HUES6 (cell line): ENCODE measurements at regions not wholly inside any gene's neighbourhood (a gene's known extent, or its start where the extent isn't known, plus 50 kb on each side); places are given as distances from the start of the nearest gene placed in this dataset.

Source experiments
- H3K27ac ChIP-seq: 2 replicates; pipeline ENCODE4 v1.7.0; 2013; ENCODE audit warnings: low read depth, mild to moderate bottlenecking, low read length, inconsistent platforms
- H3K27me3 ChIP-seq: 2 replicates; pipeline ENCODE4 v1.6.1; 2013; ENCODE audit warnings: low read length; ENCODE audit not compliant: control insufficient read depth, insufficient read depth
- H3K36me3 ChIP-seq: 2 replicates; pipeline ENCODE4 v1.6.1; 2013; ENCODE audit warnings: low read length; ENCODE audit not compliant: control insufficient read depth, insufficient read depth
- H3K4me1 ChIP-seq: 2 replicates; pipeline ENCODE4 v1.6.1; 2013; ENCODE audit warnings: low read length; ENCODE audit not compliant: control insufficient read depth, insufficient read depth
- H3K4me3 ChIP-seq: 2 replicates; pipeline ENCODE4 v1.5.1; 2013; ENCODE audit warnings: low read depth, low read length
- H3K9ac ChIP-seq: one replicate; pipeline ENCODE4 v1.6.1; 2013; ENCODE audit warnings: mild to moderate bottlenecking, low read length
- H3K9me3 ChIP-seq: 2 replicates; pipeline ENCODE4 v1.6.1; 2013; ENCODE audit warnings: low read depth, low read length; ENCODE audit not compliant: control insufficient read depth, insufficient read depth

- Histone ChIP-seq H3K9me3 (peaks cover 7% of the 10 kb centered on the region), H3K27ac (no peak overlapping the region), H3K27me3 (no peaks in the 10 kb centered on the region), H3K36me3 (no peaks in the 10 kb centered on the region), H3K4me3 (no peak overlapping the region), H3K9ac (no peak overlapping the region), H3K4me1 (peaks cover 38% of the 10 kb centered on the region)
These were observed 70.6 kb downstream of the MRPL14 start for GRCh38 chr6:44056392-44057237.

- Histone ChIP-seq H3K9ac (no peak overlapping the region), H3K36me3 (no peaks in the 10 kb centered on the region), H3K27me3 (no peaks in the 10 kb centered on the region), H3K9me3 (peaks cover 7% of the 10 kb centered on the region), H3K4me3 (no peak overlapping the region), H3K27ac (no peak overlapping the region), H3K4me1 (peaks cover 46% of the 10 kb centered on the region)
These were observed 72.3 kb downstream of the MRPL14 start for GRCh38 chr6:44054721-44055559.

GRCh38 chr6:44053760-44054556, 73.3 kb downstream of the MRPL14 start:
- no peaks in the 10 kb centered on the region for H3K36me3 ChIP-seq
- no peak overlapping the region for H3K4me3 ChIP-seq
- no peaks in the 10 kb centered on the region for H3K9me3 ChIP-seq
- no peak overlapping the region for H3K9ac ChIP-seq
- H3K27ac ChIP-seq: no peak overlapping the region
- no peaks in the 10 kb centered on the region for H3K27me3 ChIP-seq
- H3K4me1 ChIP-seq: peaks cover 43% of the 10 kb centered on the region

GRCh38 chr6:44053106-44053756, 74.0 kb downstream of the MRPL14 start:
- Histone ChIP-seq H3K4me1 (peaks cover 37% of the 10 kb centered on the region), H3K9ac (no peak overlapping the region), H3K9me3 (no peaks in the 10 kb centered on the region), H3K36me3 (no peaks in the 10 kb centered on the region), H3K27me3 (no peaks in the 10 kb centered on the region), H3K27ac (no peak overlapping the region), H3K4me3 (no peak overlapping the region)

- H3K27ac ChIP-seq: no peak overlapping the region
- H3K9ac ChIP-seq: no peak overlapping the region
- no peaks in the 10 kb centered on the region for H3K36me3 ChIP-seq
- H3K4me3 ChIP-seq: no peak overlapping the region
- peaks cover 36% of the 10 kb centered on the region for H3K4me1 ChIP-seq
- H3K9me3 ChIP-seq: no peaks in the 10 kb centered on the region
- no peaks in the 10 kb centered on the region for H3K27me3 ChIP-seq
These were observed 74.7 kb downstream of the MRPL14 start for GRCh38 chr6:44052419-44053023.

GRCh38 chr6:44051515-44051914, 75.7 kb downstream of the MRPL14 start:
- Histone ChIP-seq H3K4me3 (no peak overlapping the region), H3K36me3 (no peaks in the 10 kb centered on the region), H3K9me3 (no peaks in the 10 kb centered on the region), H3K27me3 (no peaks in the 10 kb centered on the region), H3K9ac (no peak overlapping the region), H3K4me1 (peaks cover 36% of the 10 kb centered on the region), H3K27ac (no peak overlapping the region)

- no peaks in the 10 kb centered on the region for H3K36me3 ChIP-seq
- peaks cover 36% of the 10 kb centered on the region for H3K4me1 ChIP-seq
- H3K9ac ChIP-seq: no peak overlapping the region
- H3K27ac ChIP-seq: no peak overlapping the region
- no peak overlapping the region for H3K4me3 ChIP-seq
- H3K9me3 ChIP-seq: no peaks in the 10 kb centered on the region
- no peaks in the 10 kb centered on the region for H3K27me3 ChIP-seq
These were observed 76.3 kb downstream of the MRPL14 start for GRCh38 chr6:44050872-44051505.

- Histone ChIP-seq H3K36me3 (no peaks in the 10 kb centered on the region), H3K4me1 (peaks cover 35% of the 10 kb centered on the region), H3K27me3 (no peaks in the 10 kb centered on the region), H3K4me3 (no peak overlapping the region), H3K9me3 (no peaks in the 10 kb centered on the region), H3K9ac (no peak overlapping the region), H3K27ac (no peak overlapping the region)
These were observed 77.0 kb downstream of the MRPL14 start for GRCh38 chr6:44049989-44050871.

- H3K27me3 ChIP-seq: no peaks in the 10 kb centered on the region
- H3K4me3 ChIP-seq: no peak overlapping the region
- no peaks in the 10 kb centered on the region for H3K36me3 ChIP-seq
- no peak overlapping the region for H3K27ac ChIP-seq
- no peak overlapping the region for H3K9ac ChIP-seq
- no peaks in the 10 kb centered on the region for H3K9me3 ChIP-seq
- peaks cover 26% of the 10 kb centered on the region for H3K4me1 ChIP-seq
These were observed 77.9 kb downstream of the MRPL14 start for GRCh38 chr6:44049163-44049988.
